ENCODE measurements at regions not wholly inside any gene's neighbourhood (a gene's known extent, or its start where the extent isn't known, plus 50 kb on each side); places are given as distances from the start of the nearest gene placed in this dataset.

DNA sequence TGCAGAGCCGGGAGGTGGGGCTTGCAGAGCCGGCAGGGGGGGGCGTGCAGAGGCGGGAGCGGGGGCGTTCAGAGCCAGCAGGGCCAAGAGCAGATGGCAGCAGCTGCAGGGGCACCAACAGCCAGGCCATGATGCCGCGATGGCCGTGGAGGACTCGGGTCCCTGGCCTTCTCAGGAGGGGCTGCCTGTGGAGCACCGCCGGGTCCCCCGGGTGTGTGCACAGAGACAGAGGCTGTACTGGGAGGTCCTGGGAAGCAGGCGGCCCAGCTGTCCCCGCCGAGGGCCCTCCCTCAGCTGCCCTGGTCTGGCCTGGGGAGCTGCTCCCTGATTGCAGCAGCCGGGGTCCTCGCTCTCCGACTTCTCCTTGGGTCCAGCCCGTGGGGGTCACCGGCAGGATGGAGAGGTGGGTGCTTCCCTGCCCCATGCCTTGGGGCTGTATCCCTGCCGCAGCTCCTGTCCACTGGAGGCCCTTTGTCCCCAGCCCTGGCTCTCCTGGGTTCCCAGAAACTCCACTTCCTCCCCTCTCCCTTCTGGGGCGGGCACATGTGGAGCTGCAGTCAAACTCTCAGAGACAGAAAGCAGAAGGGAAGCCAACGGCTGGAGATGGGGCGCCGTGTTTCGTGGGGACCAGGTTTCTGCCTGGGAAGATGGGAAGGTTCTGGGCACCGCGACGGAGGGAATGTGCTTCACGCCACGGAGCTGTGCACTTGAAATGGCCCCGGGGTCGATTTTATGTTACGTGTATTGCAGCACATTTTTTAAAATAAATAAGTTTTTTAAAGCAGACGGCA, 75.8 kb upstream of the GALNT9 start:
- no peak for TF ChIP-seq EZH2 (IDR thresholded peaks at IDR 0.05; ENCODE audit: low read length)
- TF ChIP-seq, protein P1, sequence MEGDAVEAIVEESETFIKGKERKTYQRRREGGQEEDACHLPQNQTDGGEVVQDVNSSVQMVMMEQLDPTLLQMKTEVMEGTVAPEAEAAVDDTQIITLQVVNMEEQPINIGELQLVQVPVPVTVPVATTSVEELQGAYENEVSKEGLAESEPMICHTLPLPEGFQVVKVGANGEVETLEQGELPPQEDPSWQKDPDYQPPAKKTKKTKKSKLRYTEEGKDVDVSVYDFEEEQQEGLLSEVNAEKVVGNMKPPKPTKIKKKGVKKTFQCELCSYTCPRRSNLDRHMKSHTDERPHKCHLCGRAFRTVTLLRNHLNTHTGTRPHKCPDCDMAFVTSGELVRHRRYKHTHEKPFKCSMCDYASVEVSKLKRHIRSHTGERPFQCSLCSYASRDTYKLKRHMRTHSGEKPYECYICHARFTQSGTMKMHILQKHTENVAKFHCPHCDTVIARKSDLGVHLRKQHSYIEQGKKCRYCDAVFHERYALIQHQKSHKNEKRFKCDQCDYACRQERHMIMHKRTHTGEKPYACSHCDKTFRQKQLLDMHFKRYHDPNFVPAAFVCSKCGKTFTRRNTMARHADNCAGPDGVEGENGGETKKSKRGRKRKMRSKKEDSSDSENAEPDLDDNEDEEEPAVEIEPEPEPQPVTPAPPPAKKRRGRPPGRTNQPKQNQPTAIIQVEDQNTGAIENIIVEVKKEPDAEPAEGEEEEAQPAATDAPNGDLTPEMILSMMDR (optimal IDR thresholded peaks at IDR 0.05 in 1 of 3, IDR thresholded peaks at IDR 0.05 in 1 of 3, conservative IDR thresholded peaks at IDR 0.05 in 1 of 3; ENCODE audit: extremely low read depth in 1 of 3, insufficient read depth in 2 of 3, low read length in 3 of 3) = no peak
- no peak overlapping the region for H3K4me2 ChIP-seq (ENCODE audit: control insufficient read depth, extremely low read depth, insufficient read depth, low read depth, low read length)
- no peaks in the 10 kb centered on the region for H4K20me1 ChIP-seq (ENCODE audit: control insufficient read depth, extremely low read depth, insufficient read depth, low read length)
- peaks cover 54% of the 10 kb centered on the region for H3K27me3 ChIP-seq (ENCODE audit: control insufficient read depth, extremely low read depth, insufficient read depth, low read length)
- H3K4me3 ChIP-seq (ENCODE audit: control insufficient read depth in 2 of 3, extremely low read depth in 1 of 3, insufficient read depth in 2 of 3, low read depth in 1 of 3, low read length in 3 of 3) = no peak overlapping the region
- H3K4me1 ChIP-seq (ENCODE audit: control insufficient read depth, extremely low read depth, insufficient read depth, low read length) = no peaks in the 10 kb centered on the region
- no peak for FAIRE-seq
- H3K9ac ChIP-seq (ENCODE audit: control insufficient read depth, extremely low read depth, insufficient read depth, low read length) = no peak overlapping the region
- DNase-seq (ENCODE audit: low read depth, low spot score) = no peak
- dilution Hi-C loops (cut with MboI; ENCODE audit: extremely low pct_ligation_motif_present, low sequenced_read_pairs) = no loop called here
- H3K9me3 ChIP-seq (ENCODE audit: control insufficient read depth, low read depth, low read length) = no peaks in the 10 kb centered on the region
- no peak overlapping the region for H2AFZ ChIP-seq (ENCODE audit: control insufficient read depth, low read length)
- H3K27ac ChIP-seq (ENCODE audit: control insufficient read depth, insufficient read depth, low read length) = no peak overlapping the region
- H3K79me2 ChIP-seq (ENCODE audit: control insufficient read depth, insufficient read depth, low read length) = no peaks in the 10 kb centered on the region
- no peaks in the 10 kb centered on the region for H3K9me1 ChIP-seq (ENCODE audit: control insufficient read depth, extremely low read depth, insufficient read depth, low read length)
- no peaks in the 10 kb centered on the region for H3K36me3 ChIP-seq (ENCODE audit: control insufficient read depth in 2 of 2, extremely low read depth in 1 of 2, insufficient read depth in 2 of 2, low read length in 2 of 2)

DNA sequence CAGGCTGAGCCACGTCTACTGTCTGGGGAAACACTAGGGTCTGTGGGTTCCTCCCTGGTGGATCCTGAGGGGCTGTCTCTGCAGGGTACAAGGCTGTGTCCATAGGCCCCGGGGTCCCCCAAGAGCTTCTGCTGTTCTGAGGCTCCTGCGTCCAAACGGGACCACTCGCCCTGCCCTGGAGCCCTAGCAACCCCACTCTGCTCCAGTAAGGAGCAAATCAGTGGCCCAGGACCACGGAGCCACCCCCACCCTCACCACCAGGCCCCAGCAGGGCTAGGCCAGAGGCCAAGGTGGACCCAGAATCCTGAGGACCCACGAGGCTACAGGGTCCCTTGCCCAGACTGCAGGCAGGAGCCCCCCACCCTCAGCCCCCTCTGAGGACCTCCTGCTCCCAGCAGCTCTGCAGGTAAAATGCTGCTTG, 75.1 kb upstream of the GALNT9 start:
- TF ChIP-seq, protein P1 (optimal IDR thresholded peaks at IDR 0.05 in 1 of 3, IDR thresholded peaks at IDR 0.05 in 1 of 3, conservative IDR thresholded peaks at IDR 0.05 in 1 of 3; ENCODE audit: extremely low read depth in 1 of 3, insufficient read depth in 2 of 3, low read length in 3 of 3) = no peak
- no peak for TF ChIP-seq EZH2 (IDR thresholded peaks at IDR 0.05; ENCODE audit: low read length)
- FAIRE-seq (no peak), DNase-seq (ENCODE audit: low read depth, low spot score) (no peak)
- H3K4me1 ChIP-seq (ENCODE audit: control insufficient read depth, extremely low read depth, insufficient read depth, low read length) = no peaks in the 10 kb centered on the region
- H3K27me3 ChIP-seq (ENCODE audit: control insufficient read depth, extremely low read depth, insufficient read depth, low read length) = peaks cover 61% of the 10 kb centered on the region
- no peak overlapping the region for H3K9ac ChIP-seq (ENCODE audit: control insufficient read depth, extremely low read depth, insufficient read depth, low read length)
- no peaks in the 10 kb centered on the region for H3K36me3 ChIP-seq (ENCODE audit: control insufficient read depth in 2 of 2, extremely low read depth in 1 of 2, insufficient read depth in 2 of 2, low read length in 2 of 2)
- no peaks in the 10 kb centered on the region for H3K79me2 ChIP-seq (ENCODE audit: control insufficient read depth, insufficient read depth, low read length)
- H3K9me3 ChIP-seq (ENCODE audit: control insufficient read depth, low read depth, low read length) = no peaks in the 10 kb centered on the region
- H3K27ac ChIP-seq (ENCODE audit: control insufficient read depth, insufficient read depth, low read length) = no peak overlapping the region
- H3K4me3 ChIP-seq (ENCODE audit: control insufficient read depth in 2 of 3, extremely low read depth in 1 of 3, insufficient read depth in 2 of 3, low read depth in 1 of 3, low read length in 3 of 3) = no peak overlapping the region
- dilution Hi-C loops (cut with MboI; ENCODE audit: extremely low pct_ligation_motif_present, low sequenced_read_pairs) = no loop called here
- no peak overlapping the region for H2AFZ ChIP-seq (ENCODE audit: control insufficient read depth, low read length)
- H3K9me1 ChIP-seq (ENCODE audit: control insufficient read depth, extremely low read depth, insufficient read depth, low read length) = no peaks in the 10 kb centered on the region
- H4K20me1 ChIP-seq (ENCODE audit: control insufficient read depth, extremely low read depth, insufficient read depth, low read length) = no peaks in the 10 kb centered on the region
- H3K4me2 ChIP-seq (ENCODE audit: control insufficient read depth, extremely low read depth, insufficient read depth, low read depth, low read length) = no peak overlapping the region

All from keratinocyte (primary cell).